HepG2 (cell line): ENCODE measurements at regions not wholly inside any gene's neighbourhood (a gene's known extent, or its start where the extent isn't known, plus 50 kb on each side); places are given as distances from the start of the nearest gene placed in this dataset.

ENCODE experiments used
- MIXL1 ChIP-seq: IDR thresholded peaks from 2 replicates; pipeline ENCODE4 v1.6.1; 2016
- MXI1 ChIP-seq: IDR thresholded peaks from 3 replicates; pipeline ENCODE4 v1.6.1; 2012; ENCODE audit warnings: low read depth, low read length, inconsistent platforms, borderline replicate concordance
- POLR2A ChIP-seq, 2 experiments: IDR thresholded peaks; 2 replicates each; pipeline ENCODE4 v1.6.1; 2011; ENCODE audit warnings: low read depth in 2 of 2, low read length in 2 of 2, mild to moderate bottlenecking in 1 of 2, moderate library complexity in 1 of 2; ENCODE audit not compliant: insufficient read depth in 1 of 2
- ZNF549 ChIP-seq: sonication (generic); formaldehyde crosslinking; IDR thresholded peaks from 2 replicates; pipeline ENCODE4 v1.5.0; 2020; ENCODE audit warnings: missing genetic modification reagents
- TF ChIP-seq, protein P1 (sequence below): conservative IDR thresholded peaks from 2 replicates; pipeline ENCODE4 v1.6.1; 2018; ENCODE audit warnings: missing genetic modification reagents

DNA sequence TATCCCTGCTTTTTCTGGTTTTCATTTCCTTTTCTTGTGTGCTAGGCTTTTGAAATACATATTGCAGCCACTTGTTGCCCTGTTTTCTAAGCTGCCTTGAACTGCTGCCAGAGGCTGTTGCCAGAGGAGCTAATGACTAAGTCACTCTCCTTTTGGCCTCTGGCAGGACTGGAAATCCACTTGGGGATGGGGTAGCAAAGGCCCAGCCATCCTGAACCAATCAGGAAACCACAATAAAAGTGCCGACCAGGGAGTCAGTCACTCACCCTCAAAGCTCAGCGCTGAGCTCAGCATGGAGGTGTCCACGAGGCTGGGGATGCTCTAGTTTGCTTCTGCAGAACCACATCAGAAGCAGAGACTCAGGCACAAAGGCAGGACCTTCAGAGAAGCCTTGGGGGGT is 813.0 kb downstream of the DHX35 start:
- TF ChIP-seq ZNF549 (CRISPR knock-in tag) (no peak), POLR2A (IDR thresholded peaks at IDR 0.05; ENCODE audit: insufficient read depth in 1 of 2, low read depth in 2 of 2, low read length in 2 of 2) (no peak), MXI1 (no peak), MIXL1 (no peak)
- TF ChIP-seq, protein P1, sequence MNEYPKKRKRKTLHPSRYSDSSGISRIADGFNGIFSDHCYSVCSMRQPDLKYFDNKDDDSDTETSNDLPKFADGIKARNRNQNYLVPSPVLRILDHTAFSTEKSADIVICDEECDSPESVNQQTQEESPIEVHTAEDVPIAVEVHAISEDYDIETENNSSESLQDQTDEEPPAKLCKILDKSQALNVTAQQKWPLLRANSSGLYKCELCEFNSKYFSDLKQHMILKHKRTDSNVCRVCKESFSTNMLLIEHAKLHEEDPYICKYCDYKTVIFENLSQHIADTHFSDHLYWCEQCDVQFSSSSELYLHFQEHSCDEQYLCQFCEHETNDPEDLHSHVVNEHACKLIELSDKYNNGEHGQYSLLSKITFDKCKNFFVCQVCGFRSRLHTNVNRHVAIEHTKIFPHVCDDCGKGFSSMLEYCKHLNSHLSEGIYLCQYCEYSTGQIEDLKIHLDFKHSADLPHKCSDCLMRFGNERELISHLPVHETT (CRISPR knock-in tag): no peak
